HCT116 (cell line): ENCODE measurements at regions not wholly inside any gene's neighbourhood (a gene's known extent, or its start where the extent isn't known, plus 50 kb on each side); places are given as distances from the start of the nearest gene placed in this dataset.

ENCODE experiments used
- ATAC-seq: fragments of 200-7000 bp; cut with Tn5 transposase; 2 replicates; pipeline ENCODE4 v1.9.1; 2020; ENCODE audit warnings: mild to moderate bottlenecking, moderate library complexity
- BruUV-seq: library from RNA; stranded (reverse); fragments of 400-500 nt; replicated peaks from 2 replicates; lab custom pipeline; 2021; lab: Mats Ljungman, UMichigan
- CTCF ChIA-PET: fragments of 300-600 bp; sonication (Branson Sonifier 250); formaldehyde crosslinking; loops from one replicate; lab custom pipeline; 2021; ENCODE audit warnings: antibody characterized with exemption; lab: Charles Lee
- POLR2A ChIA-PET: fragments of 300-600, 350-600 bp; sonication (Branson Sonifier 250); formaldehyde crosslinking; loops from one replicate; lab custom pipeline; 2021; ENCODE audit warnings: antibody characterized with exemption; lab: Charles Lee
- RAD21 ChIA-PET, 2 experiments: fragments of 300-600 bp; sonication (Branson Sonifier 250); formaldehyde crosslinking; loops; one replicate each; lab custom pipeline; 2023; ENCODE audit warnings: low total read pairs in 2 of 2; ENCODE audit not compliant: uncharacterized antibody in 2 of 2, unreplicated experiment in 2 of 2, low non-redundant PET in 1 of 2; lab: Charles Lee
- DNase-seq: peaks from one replicate; pipeline ENCODE4 v3.0.0-alpha.2; 2010; ENCODE audit warnings: low read depth, low spot score
- H2AFZ ChIP-seq: fragments of 200-600 bp; shearing (Covaris generic), sonication (generic); 2 replicates; pipeline ENCODE4 v1.6.1; 2017; ENCODE audit warnings: low read depth, mixed run types, mixed read lengths, antibody characterized with exemption, low read length; ENCODE audit not compliant: poor library complexity, severe bottlenecking
- H3K27ac ChIP-seq: 2 replicates; pipeline ENCODE4 v1.5.1; 2012; ENCODE audit warnings: low read depth, low read length
- H3K27me3 ChIP-seq: fragments of 200-600 bp; sonication (generic); 2 replicates; pipeline ENCODE4 v1.6.1; 2016; ENCODE audit warnings: mixed run types, low read length, mixed read lengths; ENCODE audit not compliant: insufficient read depth
- H3K36me3 ChIP-seq, 2 experiments: fragments of 200-500 bp in 1 of 2; fragments of 200-600 bp in 1 of 2; sonication (Bioruptor generic) in 1 of 2; sonication (generic) in 1 of 2; 2 replicates each; pipeline versions ENCODE4 v1.5.1 to v1.6.1; 2014 to 2016; ENCODE audit warnings: low read length in 2 of 2, inconsistent platforms in 1 of 2, mixed read lengths in 1 of 2, mixed run types in 1 of 2; ENCODE audit not compliant: insufficient read depth in 2 of 2, control insufficient read depth in 1 of 2
- H3K4me1 ChIP-seq, 2 experiments: fragments of 200-600 bp in 1 of 2; sonication (generic) in 1 of 2; 2 replicates each; pipeline versions ENCODE4 v1.5.1 to v1.6.1; 2012 to 2017; ENCODE audit warnings: low read length in 2 of 2, inconsistent platforms in 1 of 2, mild to moderate bottlenecking in 1 of 2, mixed read lengths in 1 of 2, mixed run types in 1 of 2, moderate library complexity in 1 of 2; ENCODE audit not compliant: insufficient read depth in 2 of 2, control insufficient read depth in 1 of 2
- H3K4me2 ChIP-seq: fragments of 200-600 bp; sonication (generic); 2 replicates; pipeline ENCODE4 v1.6.1; 2017; ENCODE audit warnings: mixed run types, low read length, mixed read lengths
- H3K4me3 ChIP-seq, 2 experiments: fragments of 200-600 bp in 1 of 2; sonication (generic) in 1 of 2; replicated peaks in 1 of 2; 2 replicates each; pipeline ENCODE4 v1.5.1; 2011 to 2016; ENCODE audit warnings: low read length in 2 of 2, control low read depth in 1 of 2, low read depth in 1 of 2, mild to moderate bottlenecking in 1 of 2, mixed read lengths in 1 of 2, mixed run types in 1 of 2
- H3K79me2 ChIP-seq: fragments of 200-600 bp; sonication (generic); 2 replicates; pipeline ENCODE4 v1.6.1; 2017; ENCODE audit warnings: mild to moderate bottlenecking, mixed run types, low read length, moderate library complexity, mixed read lengths; ENCODE audit not compliant: insufficient read depth
- H3K9ac ChIP-seq: fragments of 200-600 bp; sonication (generic); 2 replicates; pipeline ENCODE4 v1.6.1; 2016; ENCODE audit warnings: low read length, mixed read lengths
- H3K9me2 ChIP-seq: fragments of 200-600 bp; sonication (generic), shearing (Covaris generic); 2 replicates; pipeline ENCODE4 v1.6.1; 2017; ENCODE audit warnings: mixed run types, mild to moderate bottlenecking, moderate library complexity; ENCODE audit not compliant: insufficient read depth
- H3K9me3 ChIP-seq, 2 experiments: fragments of 200-500 bp in 1 of 2; fragments of 200-600 bp in 1 of 2; sonication (Bioruptor generic) in 1 of 2; sonication (generic) in 1 of 2; 2 replicates each; pipeline ENCODE4 v1.6.1; 2014 to 2017; ENCODE audit warnings: low read length in 2 of 2, mixed read lengths in 2 of 2, inconsistent platforms in 1 of 2, low read depth in 1 of 2, mild to moderate bottlenecking in 1 of 2, mixed run types in 1 of 2, moderate library complexity in 1 of 2; ENCODE audit not compliant: control insufficient read depth in 1 of 2, insufficient read depth in 1 of 2
- H4K20me1 ChIP-seq: fragments of 200-600 bp; sonication (generic), shearing (Covaris generic); 2 replicates; pipeline ENCODE4 v1.6.1; 2017; ENCODE audit warnings: mixed run types, mild to moderate bottlenecking, moderate library complexity; ENCODE audit not compliant: insufficient read depth
- CEBPB ChIP-seq: IDR thresholded peaks from 2 replicates; pipeline ENCODE4 v1.6.1; 2012; ENCODE audit warnings: low read depth
- ELF1 ChIP-seq: IDR thresholded peaks from 2 replicates; pipeline ENCODE4 v1.6.1; 2012; ENCODE audit warnings: low read depth, borderline replicate concordance
- EZH2 ChIP-seq: fragments of 200-600 bp; sonication (generic); IDR thresholded peaks from 2 replicates; pipeline ENCODE4 v1.6.1; 2017; ENCODE audit warnings: antibody characterized with exemption, mixed run types
- EZH2phosphoT487 ChIP-seq: fragments of 200-600 bp; IDR thresholded peaks from 2 replicates; pipeline ENCODE4 v1.6.1; 2018; ENCODE audit warnings: antibody characterized with exemption, borderline replicate concordance
- MAX ChIP-seq: IDR thresholded peaks from 2 replicates; pipeline ENCODE4 v1.6.1; 2012
- POLR2A ChIP-seq: IDR thresholded peaks from 2 replicates; pipeline ENCODE4 v1.7.0; 2011; ENCODE audit warnings: borderline replicate concordance; ENCODE audit not compliant: insufficient read depth, insufficient read length; ENCODE audit errors: extremely low read depth
- REST ChIP-seq: IDR thresholded peaks from 2 replicates; pipeline ENCODE4 v1.6.1; 2012; ENCODE audit warnings: low read depth
- TCF7L2 ChIP-seq: IDR thresholded peaks from 2 replicates; pipeline ENCODE4 v1.7.0; 2011; ENCODE audit warnings: borderline replicate concordance, inconsistent platforms; ENCODE audit not compliant: insufficient read depth, insufficient read length; ENCODE audit errors: extremely low read depth
- intact Hi-C: fragments of 100-400 bp; cut with micrococcal nuclease; formaldehyde crosslinking; loops from 2 replicates; pipeline ENCODE4 v1.10.0; 2022

GRCh38 chr5:29170599-29170998 is 2022.9 kb upstream of the CDH6 start:
- Histone ChIP-seq H2AFZ (no peak overlapping the region), H3K27me3 (no peaks in the 10 kb centered on the region), H3K79me2 (no peaks in the 10 kb centered on the region), H3K36me3 (no peaks in the 10 kb centered on the region), H3K9me2 (no peaks in the 10 kb centered on the region), H3K4me1 (no peaks in the 10 kb centered on the region), H3K4me2 (no peak overlapping the region), H4K20me1 (no peaks in the 10 kb centered on the region), H3K9me3 (peaks cover 8 to 15% of the 10 kb centered on the region in 2 experiments; a peak in 2 of 4 replicates), H3K4me3 (no peak overlapping the region), H3K27ac (no peak overlapping the region), H3K9ac (no peak overlapping the region)
- DNase-seq (no peak), ATAC-seq (no peak)
- no TSS peak for BruUV-seq
- ChIA-PET RAD21 (no interaction called here), CTCF (no interaction called here), POLR2A (no interaction called here)
- no peak for TF ChIP-seq EZH2
- no peak for TF ChIP-seq ELF1
- TF ChIP-seq TCF7L2: no peak
- TF ChIP-seq REST: no peak
- intact Hi-C loops: no loop called here

GRCh38 chr5:29169886-29170285 is 2023.6 kb upstream of the CDH6 start:
- H3K4me1 ChIP-seq: no peaks in the 10 kb centered on the region
- H3K27ac ChIP-seq: no peak overlapping the region
- no peak overlapping the region for H3K9ac ChIP-seq
- ChIA-PET CTCF (no interaction called here), RAD21 (no interaction called here), POLR2A (no interaction called here)
- H4K20me1 ChIP-seq: no peaks in the 10 kb centered on the region
- intact Hi-C loops: no loop called here
- no peak overlapping the region for H3K4me3 ChIP-seq
- H3K9me2 ChIP-seq: no peaks in the 10 kb centered on the region
- no peak overlapping the region for H3K4me2 ChIP-seq
- H3K79me2 ChIP-seq: no peaks in the 10 kb centered on the region
- H3K27me3 ChIP-seq: no peaks in the 10 kb centered on the region
- H3K36me3 ChIP-seq: no peaks in the 10 kb centered on the region
- no peak for TF ChIP-seq POLR2A
- TF ChIP-seq ELF1: no peak
- TF ChIP-seq MAX: no peak
- TF ChIP-seq EZH2: no peak
- no peak for TF ChIP-seq CEBPB
- no peak for TF ChIP-seq EZH2phosphoT487
- DNase-seq: no peak
- peaks cover 8 to 11% of the 10 kb centered on the region in 2 experiments; a peak in 2 of 4 replicates for H3K9me3 ChIP-seq
- BruUV-seq: no TSS peak
- no peak overlapping the region for H2AFZ ChIP-seq
- no peak for ATAC-seq
